ENCODE measurements at regions not wholly inside any gene's neighbourhood (a gene's known extent, or its start where the extent isn't known, plus 50 kb on each side); places are given as distances from the start of the nearest gene placed in this dataset.

- H3K4me2 ChIP-seq (ENCODE audit: low read depth, low read length, poor library complexity, severe bottlenecking) = no peak overlapping the region
- H3K4me3 ChIP-seq (ENCODE audit: insufficient read depth, low read length, poor library complexity, severe bottlenecking) = no peak overlapping the region
- H4K20me1 ChIP-seq (ENCODE audit: low read depth, low read length) = no peaks in the 10 kb centered on the region
- H2AFZ ChIP-seq (ENCODE audit: low read depth, low read length, severe bottlenecking) = no peak overlapping the region
- no peaks in the 10 kb centered on the region for H3K9me3 ChIP-seq (ENCODE audit: insufficient read depth, low read length)
- TF ChIP-seq EZH2phosphoT487 (conservative IDR thresholded peaks at IDR 0.05; ENCODE audit: low read length) (no peak), CTCF (IDR thresholded peaks at IDR 0.05; ENCODE audit: insufficient read depth, low read length, poor library complexity, severe bottlenecking) (no peak)
- no peaks in the 10 kb centered on the region for H3K36me3 ChIP-seq (ENCODE audit: low read length)
- H3K9ac ChIP-seq (ENCODE audit: low read length) = no peak overlapping the region
- H3K79me2 ChIP-seq (ENCODE audit: insufficient read depth, low read length) = no peaks in the 10 kb centered on the region
- H3F3A ChIP-seq (ENCODE audit: insufficient read depth) = no peaks in the 10 kb centered on the region
- H3K27me3 ChIP-seq (ENCODE audit: low read length) = no peaks in the 10 kb centered on the region
- H3K9me2 ChIP-seq (replicated peaks; ENCODE audit: insufficient read depth, low read length) = no peaks in the 10 kb centered on the region
- no peak overlapping the region for H3K27ac ChIP-seq (ENCODE audit: low read depth, low read length)
These were observed 71.2 kb upstream of the CREB1 start for GRCh38 chr2:207458582-207458981.

- Histone ChIP-seq H3K9ac (ENCODE audit: low read length) (no peak overlapping the region), H3K27me3 (ENCODE audit: low read length) (no peaks in the 10 kb centered on the region), H3K9me3 (ENCODE audit: insufficient read depth, low read length) (no peaks in the 10 kb centered on the region), H3K36me3 (ENCODE audit: low read length) (no peaks in the 10 kb centered on the region), H3K27ac (ENCODE audit: low read depth, low read length) (no peak overlapping the region), H3K79me2 (ENCODE audit: insufficient read depth, low read length) (no peaks in the 10 kb centered on the region), H4K20me1 (ENCODE audit: low read depth, low read length) (no peaks in the 10 kb centered on the region), H3K4me2 (ENCODE audit: low read depth, low read length, poor library complexity, severe bottlenecking) (no peak overlapping the region), H3F3A (ENCODE audit: insufficient read depth) (no peaks in the 10 kb centered on the region), H3K9me2 (replicated peaks; ENCODE audit: insufficient read depth, low read length) (no peaks in the 10 kb centered on the region), H2AFZ (ENCODE audit: low read depth, low read length, severe bottlenecking) (no peak overlapping the region), H3K4me3 (ENCODE audit: insufficient read depth, low read length, poor library complexity, severe bottlenecking) (no peak overlapping the region)
- TF ChIP-seq EZH2phosphoT487 (conservative IDR thresholded peaks at IDR 0.05; ENCODE audit: low read length) = no peak
- TF ChIP-seq CTCF (IDR thresholded peaks at IDR 0.05; ENCODE audit: insufficient read depth, low read length, poor library complexity, severe bottlenecking) = no peak
These were observed 69.6 kb upstream of the CREB1 start for GRCh38 chr2:207459990-207460757.

- Histone ChIP-seq H3K27me3 (ENCODE audit: low read length) (no peaks in the 10 kb centered on the region), H3K36me3 (ENCODE audit: low read length) (no peaks in the 10 kb centered on the region), H3K9me2 (replicated peaks; ENCODE audit: insufficient read depth, low read length) (no peaks in the 10 kb centered on the region), H3K4me2 (ENCODE audit: low read depth, low read length, poor library complexity, severe bottlenecking) (no peak overlapping the region), H3K9me3 (ENCODE audit: insufficient read depth, low read length) (no peaks in the 10 kb centered on the region), H3K27ac (ENCODE audit: low read depth, low read length) (no peak overlapping the region), H3K9ac (ENCODE audit: low read length) (no peak overlapping the region), H3K4me3 (ENCODE audit: insufficient read depth, low read length, poor library complexity, severe bottlenecking) (no peak overlapping the region), H3F3A (ENCODE audit: insufficient read depth) (no peaks in the 10 kb centered on the region), H2AFZ (ENCODE audit: low read depth, low read length, severe bottlenecking) (no peak overlapping the region), H3K79me2 (ENCODE audit: insufficient read depth, low read length) (no peaks in the 10 kb centered on the region), H4K20me1 (ENCODE audit: low read depth, low read length) (no peaks in the 10 kb centered on the region)
- TF ChIP-seq EZH2phosphoT487 (conservative IDR thresholded peaks at IDR 0.05; ENCODE audit: low read length) (no peak), CTCF (IDR thresholded peaks at IDR 0.05; ENCODE audit: insufficient read depth, low read length, poor library complexity, severe bottlenecking) (no peak)
These were observed 66.3 kb upstream of the CREB1 start for GRCh38 chr2:207463433-207463832.

All from SU-DHL-6 (cell line).